ENCODE measurements at regions not wholly inside any gene's neighbourhood (a gene's known extent, or its start where the extent isn't known, plus 50 kb on each side); places are given as distances from the start of the nearest gene placed in this dataset.

GRCh38 chr12:125619723-125620122 lies 554.5 kb downstream of the AACS start:
- H3K27me3 Mint-ChIP-seq (ENCODE audit: insufficient read depth, low read depth, poor library complexity) = peaks cover 3% of the 10 kb centered on the region

More at GRCh38 chr12:125619723-125620122, 554.5 kb downstream of the AACS start:
- H3K4me3 Mint-ChIP-seq = no peak overlapping the region
- Histone ChIP-seq H3F3A (replicated peaks; ENCODE audit: low read depth) (no peaks in the 10 kb centered on the region), H3K27me3 (ENCODE audit: insufficient read depth) (no peaks in the 10 kb centered on the region), H3K36me3 (ENCODE audit: insufficient read depth) (no peaks in the 10 kb centered on the region), H2AFZ (no peak overlapping the region), H4K20me1 (replicated peaks; ENCODE audit: insufficient read depth) (no peaks in the 10 kb centered on the region), H3K4me3 (no peak overlapping the region), H3K9me2 (ENCODE audit: insufficient read depth) (no peaks in the 10 kb centered on the region), H3K27ac (ENCODE audit: low read depth) (no peak overlapping the region), H3K79me2 (replicated peaks; ENCODE audit: insufficient read depth) (no peaks in the 10 kb centered on the region), H3K4me2 (no peak overlapping the region), H3K4me1 (ENCODE audit: insufficient read depth) (no peaks in the 10 kb centered on the region)
- peaks cover 3% of the 10 kb centered on the region; the same call in 1 of the 3 replicates for H3K36me3 Mint-ChIP-seq (ENCODE audit: low read depth)
- no peaks in the 10 kb centered on the region for H3K4me1 Mint-ChIP-seq
- no peak for TF ChIP-seq ETS1 (IDR thresholded peaks at IDR 0.05)
- TF ChIP-seq NANOG (IDR thresholded peaks at IDR 0.05; ENCODE audit: borderline replicate concordance) = no peak
- TF ChIP-seq ZNF114 (CRISPR knock-in tag; IDR thresholded peaks at IDR 0.05) = no peak
- TF ChIP-seq STAT1 (IDR thresholded peaks at IDR 0.05; ENCODE audit: unreplicated experiment) = no peak
- TF ChIP-seq EZH2 (IDR thresholded peaks at IDR 0.05; ENCODE audit: low read depth, unreplicated experiment) = no peak
- no peak for TF ChIP-seq ZNF462 (CRISPR knock-in tag; IDR thresholded peaks at IDR 0.05)
- TF ChIP-seq EZH2phosphoT487 (IDR thresholded peaks at IDR 0.05; ENCODE audit: unreplicated experiment) = no peak
- TF ChIP-seq ZNF331 (CRISPR knock-in tag; IDR thresholded peaks at IDR 0.05; ENCODE audit: low read depth) = no peak
- TF ChIP-seq REST (IDR thresholded peaks at IDR 0.05; ENCODE audit: unreplicated experiment) = no peak
- no peak for TF ChIP-seq JUNB (IDR thresholded peaks at IDR 0.05; ENCODE audit: unreplicated experiment)
- no peak for TF ChIP-seq CREB1 (CRISPR knock-in tag; IDR thresholded peaks at IDR 0.05; ENCODE audit: low read depth)
- TF ChIP-seq CTCF (conservative IDR thresholded peaks at IDR 0.05; ENCODE audit: low read depth in 2 of 2) = no peak
- no peak for TF ChIP-seq POLR2AphosphoS5 (IDR thresholded peaks at IDR 0.05; ENCODE audit: low read depth)
- DNase-seq (ENCODE audit: low spot score) (no peak), ATAC-seq (no peak)
- H3K27ac Mint-ChIP-seq = no peak overlapping the region
- H3K9me3 Mint-ChIP-seq = no peaks in the 10 kb centered on the region; the same call in 2 of the 3 replicates
